ENCODE measurements at regions not wholly inside any gene's neighbourhood (a gene's known extent, or its start where the extent isn't known, plus 50 kb on each side); places are given as distances from the start of the nearest gene placed in this dataset.
"Not testable (repeated sequence)": the region's sequence is repeated elsewhere in the genome, so short reads cannot be mapped to it uniquely, and the experiment has no call there.

DNA sequence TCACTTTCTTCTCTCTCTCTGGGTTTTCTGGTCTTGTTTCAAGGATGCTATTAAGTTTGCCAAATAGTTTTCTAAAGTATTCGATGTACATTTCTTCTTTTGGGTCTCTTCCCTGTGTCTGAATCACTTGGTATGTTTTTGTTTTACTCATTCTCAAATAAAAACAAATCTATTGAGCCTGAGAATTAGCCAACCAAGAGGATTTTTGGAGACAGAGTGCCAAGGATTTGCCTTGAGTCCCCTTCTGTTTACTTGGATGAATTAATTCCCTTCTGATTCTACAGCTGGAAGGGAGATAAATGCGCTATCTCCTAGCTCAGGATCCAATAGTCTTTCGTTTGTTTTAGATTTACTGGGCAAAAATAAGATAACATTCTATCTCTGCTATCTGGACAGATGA is 255.5 kb downstream of the SYT10 start:
- no peak for DNase-seq

DNA sequence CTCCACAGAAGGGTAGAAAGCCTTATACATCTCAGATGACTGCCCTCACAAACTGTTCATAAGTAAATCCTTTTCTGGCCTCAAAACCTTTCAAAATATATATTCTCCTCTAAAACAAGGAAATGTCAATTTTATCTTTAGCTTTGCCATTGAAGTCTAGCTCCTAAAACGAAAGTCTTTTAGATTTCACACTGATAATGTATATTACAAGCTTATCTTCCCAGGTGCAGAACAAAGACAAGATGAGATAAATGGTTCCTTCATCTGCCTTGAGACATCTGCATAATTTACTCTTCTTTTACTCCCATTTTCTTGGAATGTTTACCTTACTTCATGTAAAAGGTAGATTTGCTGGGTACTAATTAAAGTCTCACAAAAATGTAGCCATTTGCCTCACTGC is 257.1 kb downstream of the SYT10 start:
- DNase-seq = no peak

DNA sequence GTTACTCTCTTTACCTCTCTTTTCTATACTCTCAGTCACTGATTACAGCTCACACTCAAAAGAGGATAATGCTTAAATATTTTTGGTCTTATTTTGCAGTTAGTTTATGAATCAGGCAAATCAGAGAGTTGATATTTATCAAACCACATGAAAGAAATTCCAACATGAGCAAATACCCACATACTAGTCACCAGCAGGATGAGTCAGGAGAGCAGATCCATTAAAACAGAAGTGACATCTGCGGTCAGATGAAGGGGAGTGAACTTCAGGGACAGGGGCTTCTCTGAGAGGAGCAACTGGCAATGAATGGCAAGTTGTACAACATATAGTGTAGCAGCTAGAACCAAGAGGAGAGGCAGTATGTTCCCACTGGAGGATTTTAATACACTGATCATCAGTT is 258.7 kb downstream of the SYT10 start:
- DNase-seq = no peak

DNA sequence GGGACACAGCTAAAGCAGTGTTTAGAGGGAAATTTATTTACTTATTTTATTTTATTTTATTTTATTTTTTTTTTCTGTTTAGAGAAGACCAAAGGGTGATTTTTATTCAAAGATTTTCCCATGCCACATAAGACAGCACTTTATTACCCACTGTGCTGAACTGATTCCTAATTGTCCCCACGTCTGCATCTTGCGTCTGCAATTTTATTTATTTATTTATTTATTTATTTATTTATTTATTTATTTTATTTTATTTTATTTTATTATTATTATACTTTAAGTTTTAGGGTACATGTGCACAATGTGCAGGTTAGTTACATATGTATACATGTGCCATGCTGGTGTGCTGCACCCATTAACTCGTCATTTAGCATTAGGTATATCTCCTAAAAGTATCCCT is 269.7 kb upstream of the PKP2 start:
- DNase-seq = not testable (repeated sequence)

DNA sequence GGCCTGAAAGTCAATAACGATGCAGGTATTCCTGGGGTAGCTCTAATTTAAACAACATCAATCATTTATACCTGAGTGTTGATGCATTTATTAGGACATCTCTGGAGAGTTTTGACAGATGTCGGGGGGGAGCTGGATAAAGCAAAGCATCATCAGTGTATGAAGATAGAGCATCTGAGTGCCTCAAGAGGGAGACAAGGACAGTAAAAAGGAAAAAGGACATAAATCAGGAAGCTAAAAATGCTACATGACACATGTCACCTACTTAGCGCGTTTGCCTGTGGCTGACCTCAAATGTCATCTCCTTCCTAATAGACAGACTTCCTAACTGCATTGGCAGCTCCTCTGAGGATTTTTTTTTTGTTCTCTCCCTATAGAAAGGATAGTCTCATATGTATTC is 259.5 kb upstream of the PKP2 start:
- no peak for DNase-seq

DNA sequence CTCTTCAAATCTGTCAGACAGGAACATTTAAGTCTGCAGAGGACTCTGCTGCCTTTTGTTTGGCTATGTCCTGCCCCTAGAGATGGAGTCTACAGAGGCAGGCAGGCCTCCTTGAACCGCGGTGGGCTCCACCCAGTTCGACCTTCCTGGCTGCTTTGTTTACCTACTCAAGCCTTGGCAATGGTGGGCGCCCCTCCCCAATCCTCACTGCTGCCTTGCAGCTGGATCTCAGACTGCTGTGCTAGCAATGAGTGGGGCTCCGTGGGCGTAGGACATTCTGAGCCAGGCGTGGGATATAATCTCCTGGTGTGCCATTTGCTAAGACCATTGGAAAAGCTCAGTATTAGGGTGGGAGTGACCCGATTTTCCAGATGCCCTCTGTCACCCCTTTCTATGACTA is 250.7 kb upstream of the PKP2 start:
- DNase-seq = not testable (repeated sequence)

DNA sequence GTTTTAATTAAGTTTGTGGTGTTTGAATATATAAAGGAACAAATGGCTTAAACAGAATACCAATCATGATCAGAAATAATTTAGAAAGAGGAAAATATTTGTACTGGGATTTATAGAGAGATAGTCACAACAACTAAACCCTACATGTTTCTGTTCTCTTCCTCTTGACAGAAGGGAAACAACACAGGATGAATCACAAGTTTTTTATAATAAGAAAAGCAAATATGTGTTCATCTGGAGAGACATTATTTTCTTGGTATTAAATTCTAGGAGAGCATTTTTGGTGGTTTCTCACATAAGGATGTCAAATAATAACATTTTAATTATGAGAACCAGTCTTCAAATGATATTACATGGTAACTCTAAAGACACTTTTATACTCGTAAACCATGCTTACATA is 232.9 kb upstream of the PKP2 start:
- DNase-seq = no peak

DNA sequence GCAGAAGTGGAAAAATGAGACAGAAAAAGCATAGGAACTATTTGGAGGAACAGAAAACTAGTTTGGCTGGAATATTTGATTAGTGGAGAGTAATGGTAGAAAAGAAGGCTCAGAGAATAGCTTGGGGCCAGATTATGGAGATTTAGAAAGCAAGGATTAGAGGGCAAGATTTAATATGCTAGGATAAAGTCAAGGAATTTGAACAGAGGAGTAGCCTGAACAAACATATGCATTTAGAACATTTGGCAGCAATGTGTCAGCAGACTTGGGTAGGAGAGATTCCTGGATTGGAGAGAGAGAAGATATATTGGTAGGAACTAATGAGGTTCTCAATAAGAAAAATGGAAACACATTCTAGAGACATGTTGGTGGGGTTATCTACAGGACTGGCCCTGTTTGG is 229.2 kb upstream of the PKP2 start:
- DNase-seq = no peak

DNA sequence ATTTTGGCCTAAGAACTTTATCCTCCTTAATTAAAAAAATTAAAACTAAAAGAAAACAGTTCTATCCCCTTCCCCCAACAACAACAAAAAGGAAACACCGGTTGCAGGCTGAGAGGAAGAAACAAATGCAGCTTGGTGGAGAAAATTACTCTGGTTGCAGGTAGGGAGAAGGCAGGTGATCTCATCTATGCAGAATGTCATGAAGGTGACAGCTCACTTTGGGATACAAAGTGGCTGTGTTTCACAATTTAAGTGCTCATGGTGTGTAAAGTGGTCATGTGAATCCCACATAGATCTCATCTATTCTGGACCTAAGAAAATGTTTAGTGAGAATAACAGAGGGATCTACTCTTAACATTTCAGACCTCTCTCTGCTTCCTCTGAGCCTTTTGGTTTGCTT is 219.7 kb upstream of the PKP2 start:
- DNase-seq = no peak

DNA sequence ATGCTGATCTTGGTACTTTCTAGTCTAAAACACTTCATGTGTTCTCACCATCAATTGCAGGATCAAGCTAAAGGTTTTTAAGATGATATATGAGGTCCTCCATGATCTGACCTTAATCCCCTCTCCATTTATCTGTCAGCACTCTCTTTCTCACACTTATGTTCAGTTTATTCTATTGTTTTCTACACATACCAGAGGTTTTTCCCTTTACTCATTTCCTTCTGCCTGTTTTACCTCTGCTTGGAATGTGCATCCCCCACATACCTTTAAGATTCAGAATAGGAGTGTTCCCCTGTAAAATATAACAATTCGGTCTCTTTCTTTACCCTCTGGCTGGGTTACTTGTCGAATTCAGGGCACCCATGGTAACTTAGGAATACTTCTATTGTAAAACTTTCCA is 219.1 kb upstream of the PKP2 start:
- no peak for DNase-seq

DNA sequence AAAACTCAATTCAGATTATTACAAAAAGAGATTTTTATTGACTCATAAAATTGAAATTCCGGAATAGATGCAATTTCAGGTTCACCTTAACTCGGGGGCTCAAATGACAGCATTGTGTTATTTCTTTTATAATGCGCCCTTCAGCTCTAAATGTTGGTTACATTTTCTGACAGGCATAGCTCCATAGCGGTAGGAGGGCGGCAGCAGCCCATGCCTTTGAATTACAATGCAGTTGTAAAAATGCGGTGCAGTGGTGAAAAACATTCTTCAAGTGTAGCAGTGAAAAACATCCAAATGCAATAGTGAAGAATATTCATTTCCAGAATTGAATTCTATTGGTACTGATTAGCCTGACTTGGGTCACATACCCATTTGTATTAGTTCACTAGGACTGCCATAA is 215.3 kb upstream of the PKP2 start:
- no peak for DNase-seq

DNA sequence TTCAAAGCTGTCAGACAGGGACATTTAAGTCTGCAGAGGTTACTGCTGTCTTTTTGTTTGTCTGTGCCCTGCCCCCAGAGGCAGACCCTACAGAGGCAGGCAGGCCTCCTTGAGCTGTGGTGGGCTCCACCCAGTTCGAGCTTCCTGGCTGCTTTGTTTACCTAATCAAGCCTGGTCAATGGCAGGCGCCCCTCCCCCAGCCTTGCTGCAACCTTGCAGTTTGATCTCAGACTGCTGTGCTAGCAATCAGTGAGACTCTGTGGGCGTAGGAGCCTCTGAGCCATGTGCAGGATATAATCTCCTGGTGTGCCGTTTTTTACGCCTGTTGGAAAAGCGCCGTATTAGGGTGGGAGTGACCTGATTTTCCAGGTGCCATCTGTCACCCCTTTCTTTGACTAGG is 211.2 kb upstream of the PKP2 start:
- DNase-seq = not testable (repeated sequence)

DNA sequence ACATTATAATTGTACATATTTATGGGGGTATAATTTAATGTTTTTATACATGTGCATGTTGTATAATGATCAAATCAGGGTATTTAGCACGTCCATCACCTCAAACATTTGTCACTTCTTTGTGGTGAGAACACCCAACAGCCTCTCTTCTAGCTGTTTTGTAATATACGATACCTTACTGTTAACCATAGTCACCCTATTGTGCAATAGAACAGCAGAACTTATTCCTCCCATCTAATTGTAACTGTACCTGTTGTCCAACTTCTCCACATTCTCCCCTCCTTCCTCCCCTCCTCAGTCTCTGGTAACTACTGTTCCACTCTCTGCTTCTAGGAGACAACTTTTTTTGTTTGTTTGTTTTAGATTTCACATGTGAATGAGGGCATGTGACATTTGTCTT is 197.0 kb upstream of the PKP2 start:
- DNase-seq = no peak

DNA sequence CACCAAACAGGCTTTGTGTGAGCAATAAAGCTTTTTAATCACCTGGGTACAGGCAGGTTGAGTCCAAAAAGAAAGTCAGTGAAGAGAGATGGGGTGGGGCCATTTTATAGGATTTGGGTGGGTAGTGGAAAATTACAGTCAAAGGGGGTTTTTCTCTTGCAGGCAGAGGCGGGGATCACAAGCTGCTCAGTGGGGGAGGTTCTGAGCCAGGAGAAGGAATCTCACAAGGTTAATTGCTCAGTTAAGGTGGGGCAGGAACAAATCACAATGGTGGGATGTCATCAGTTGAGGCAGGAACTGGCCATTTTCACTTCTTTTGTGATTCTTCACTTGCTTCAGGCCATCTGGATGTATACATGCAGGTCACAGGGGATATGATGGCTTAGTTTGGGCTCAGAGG is 191.3 kb upstream of the PKP2 start:
- not testable (repeated sequence) for DNase-seq

DNA sequence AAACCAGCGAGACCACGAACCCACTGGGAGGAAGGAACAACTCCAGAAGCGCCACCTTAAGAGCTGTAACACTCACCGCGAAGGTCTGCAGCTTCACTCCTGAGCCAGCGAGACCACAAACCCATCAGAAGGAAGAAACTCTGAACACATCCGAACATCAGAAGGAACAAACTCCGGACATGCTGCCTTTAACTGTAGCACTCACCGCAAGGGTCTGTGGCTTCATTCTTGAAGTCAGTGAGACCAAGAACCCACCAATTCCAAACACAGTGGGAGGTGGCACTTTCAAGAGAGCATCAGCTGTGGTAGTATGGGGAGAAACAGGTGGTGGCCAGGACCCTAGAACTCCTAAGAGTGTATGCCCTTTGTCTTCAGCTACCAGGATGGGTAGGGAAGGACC is 179.8 kb upstream of the PKP2 start:
- not testable (repeated sequence) for DNase-seq

DNA sequence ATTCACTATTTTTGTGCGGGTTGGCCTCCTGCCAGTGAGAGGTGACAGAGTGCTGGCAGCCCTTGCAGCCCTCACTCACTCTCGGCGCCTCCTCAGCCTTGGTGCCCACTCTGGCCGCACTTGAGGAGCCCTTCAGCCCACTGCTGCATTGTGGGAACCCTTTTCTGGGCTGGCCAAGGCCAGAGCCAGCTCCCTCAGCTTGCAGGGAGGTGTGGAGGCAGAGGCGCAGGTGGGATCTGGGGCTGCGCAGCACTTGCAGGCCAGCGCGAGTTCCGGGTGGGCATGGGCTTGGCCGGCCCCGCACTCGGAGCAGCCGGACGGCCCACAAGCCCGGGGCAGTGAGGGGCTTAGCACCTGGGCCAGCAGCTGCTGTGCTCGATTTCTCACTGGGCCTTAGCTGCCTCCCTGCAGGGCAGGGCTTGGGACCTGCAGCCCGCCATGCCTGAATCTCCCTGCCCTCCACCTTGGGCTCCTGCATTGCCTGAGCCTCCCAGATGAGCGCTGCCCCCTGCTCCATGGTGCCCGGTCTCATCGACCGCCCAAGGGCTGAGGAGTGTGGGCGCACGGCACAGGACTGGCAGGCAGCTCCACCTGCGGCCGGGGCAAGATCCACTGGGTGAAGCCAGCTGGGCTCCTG is 178.7 kb upstream of the PKP2 start:
- DNase-seq = not testable (repeated sequence)

DNA sequence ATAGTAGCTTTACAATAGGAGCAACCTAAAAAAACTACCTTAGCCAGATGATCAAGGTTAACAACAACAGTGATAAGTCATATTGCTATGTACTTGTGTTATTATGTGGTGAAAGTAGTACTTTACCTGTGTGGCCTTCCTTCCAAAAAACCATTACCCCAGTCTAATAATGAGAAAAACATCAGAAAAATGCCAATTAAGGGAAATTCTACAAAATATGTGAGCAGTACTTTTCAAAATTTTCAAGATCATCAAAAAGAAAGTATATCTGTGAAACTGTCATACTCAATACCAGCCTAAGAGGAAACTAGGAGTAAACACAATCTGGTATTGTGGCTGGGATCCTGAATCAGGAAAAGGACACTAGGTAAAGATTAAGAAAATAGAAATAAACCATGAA is 165.3 kb upstream of the PKP2 start:
- DNase-seq = no peak

DNA sequence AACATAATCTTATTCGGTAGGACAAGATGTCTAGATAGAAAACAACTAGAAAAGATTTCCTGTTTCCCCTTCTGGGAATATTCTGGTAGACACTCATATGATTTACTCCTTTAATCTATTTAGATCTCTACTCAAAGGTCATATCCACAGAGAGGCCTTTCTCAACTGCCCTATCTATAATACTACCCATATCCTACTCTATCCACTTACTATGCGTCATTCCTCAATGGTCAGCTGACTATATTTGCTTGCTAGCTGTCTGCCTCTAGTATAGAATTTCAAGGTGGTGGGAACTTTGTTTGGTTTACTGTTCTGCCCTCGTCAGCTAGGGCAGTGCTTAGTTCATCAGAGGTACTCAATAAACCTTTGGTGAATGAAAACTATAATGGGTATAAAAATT is 157.8 kb upstream of the PKP2 start:
- no peak for DNase-seq

DNA sequence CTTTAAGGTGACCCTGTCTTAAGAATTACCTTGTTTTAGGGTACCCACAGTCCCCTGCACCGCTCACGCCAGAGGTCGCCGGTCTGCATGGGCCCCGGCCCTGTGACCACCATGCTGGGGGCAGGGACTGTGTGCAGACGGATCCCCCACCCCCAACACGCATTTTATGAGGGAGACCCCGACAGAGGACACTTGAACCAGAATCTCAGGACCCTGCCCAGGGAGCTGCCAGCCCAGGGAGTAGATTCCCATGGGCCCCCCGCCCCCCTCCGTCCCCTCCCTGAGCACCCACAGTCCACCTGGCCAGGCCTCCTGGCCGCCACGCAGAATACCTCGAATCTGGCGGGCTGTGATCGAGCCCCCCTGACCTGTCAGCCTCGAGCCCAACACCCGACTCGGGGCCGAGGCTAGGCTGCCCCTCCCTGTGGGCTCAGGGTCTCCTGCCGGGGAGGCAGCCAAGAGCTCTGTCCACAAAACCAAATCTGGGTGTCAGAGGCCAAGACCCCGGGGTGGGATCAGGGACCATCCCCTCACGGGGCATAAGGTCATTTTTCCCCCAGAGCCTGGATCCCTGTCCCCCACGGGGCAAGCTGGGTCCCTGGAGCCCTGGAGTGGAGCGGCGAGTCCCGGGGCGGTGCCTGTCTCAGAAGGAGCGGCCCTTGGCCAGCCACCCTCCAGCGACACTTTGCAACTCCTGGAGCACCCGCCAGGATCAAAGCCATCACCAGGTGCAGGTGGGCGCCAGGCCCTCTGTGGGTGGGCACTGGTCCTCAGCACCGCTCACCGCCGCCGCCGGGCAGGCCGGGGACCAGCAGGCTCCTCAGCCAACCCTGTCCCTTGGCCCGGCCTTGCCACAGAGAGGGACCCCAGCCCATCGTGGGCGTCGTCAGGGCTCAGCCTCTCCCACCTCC is 155.8 kb upstream of the PKP2 start:
- no peak for DNase-seq

DNA sequence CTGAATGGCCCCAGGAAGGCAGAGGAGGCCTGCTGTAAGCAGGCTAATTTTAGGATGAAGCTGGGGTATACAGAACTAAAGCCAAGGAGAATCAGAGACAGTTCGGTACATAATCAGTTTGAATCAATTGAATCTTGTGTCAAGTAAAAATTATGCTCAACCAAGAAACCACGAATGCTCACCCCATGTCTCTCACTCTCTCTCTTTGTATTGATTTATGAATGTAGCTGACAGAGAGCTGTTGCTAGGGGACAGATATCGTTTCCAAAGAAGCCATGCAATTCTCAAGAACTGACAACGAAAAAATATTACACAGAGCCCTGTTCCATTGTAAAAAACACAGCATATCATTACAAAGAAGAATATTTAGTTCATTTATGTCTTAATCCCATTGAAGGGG is 151.1 kb upstream of the PKP2 start:
- DNase-seq = no peak

DNA sequence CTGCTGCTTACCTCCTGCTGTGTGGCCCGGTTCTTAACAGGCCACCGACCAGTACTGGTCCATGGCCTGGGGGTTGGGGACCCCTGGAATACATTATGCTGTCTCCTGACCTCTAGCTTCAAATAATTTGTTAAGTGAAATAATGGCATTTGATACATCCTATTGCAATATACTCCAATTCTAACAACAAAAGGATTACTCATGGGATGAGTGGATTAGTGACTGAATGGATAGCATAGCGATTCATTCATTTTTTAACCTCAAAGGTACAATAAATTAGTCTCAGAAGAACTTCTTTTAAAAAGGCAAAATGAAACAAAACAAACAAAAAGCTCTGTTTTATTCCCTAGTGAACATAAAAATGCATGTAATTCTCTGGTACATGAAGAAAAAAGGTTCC is 147.9 kb upstream of the PKP2 start:
- DNase-seq = no peak

DNA sequence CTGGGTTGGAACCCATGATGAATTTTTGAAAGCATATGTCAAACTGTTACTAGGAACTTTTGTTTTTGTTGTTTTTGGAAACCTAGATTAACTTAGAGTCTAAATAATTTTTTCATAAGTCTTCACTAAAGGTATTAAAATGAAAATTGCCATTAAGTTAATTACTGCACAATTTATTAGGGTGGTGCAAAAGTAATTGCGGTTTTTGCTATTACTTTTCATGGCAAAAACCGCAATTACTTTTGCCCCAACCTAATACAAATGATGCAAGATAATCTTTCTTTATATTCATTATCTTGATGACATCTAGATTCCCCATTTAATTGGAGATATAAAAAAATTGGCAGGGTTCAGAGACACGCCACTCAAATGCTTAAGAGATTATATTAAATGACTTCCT is 145.0 kb upstream of the PKP2 start:
- no peak for DNase-seq

DNA sequence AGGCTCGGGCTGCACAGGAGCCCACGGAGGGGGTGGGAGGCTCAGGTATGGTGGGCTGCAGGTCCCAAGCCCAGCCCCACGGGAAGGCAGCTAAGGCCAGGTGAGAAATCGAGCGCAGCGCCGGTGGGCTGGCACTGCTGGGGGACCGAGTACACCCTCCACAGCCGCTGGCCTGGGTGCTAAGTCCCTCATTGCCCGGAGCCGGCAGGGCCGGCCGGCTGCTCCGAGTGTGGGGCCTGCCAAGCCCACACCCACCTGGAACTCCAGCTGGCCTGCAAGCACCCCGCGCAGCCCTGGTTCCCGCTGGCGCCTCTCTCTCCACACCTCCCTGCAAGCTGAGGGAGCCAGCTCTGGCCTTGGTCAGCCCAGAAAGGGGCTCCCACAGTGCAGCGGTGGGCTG is 137.4 kb upstream of the PKP2 start:
- DNase-seq = not testable (repeated sequence)

DNA sequence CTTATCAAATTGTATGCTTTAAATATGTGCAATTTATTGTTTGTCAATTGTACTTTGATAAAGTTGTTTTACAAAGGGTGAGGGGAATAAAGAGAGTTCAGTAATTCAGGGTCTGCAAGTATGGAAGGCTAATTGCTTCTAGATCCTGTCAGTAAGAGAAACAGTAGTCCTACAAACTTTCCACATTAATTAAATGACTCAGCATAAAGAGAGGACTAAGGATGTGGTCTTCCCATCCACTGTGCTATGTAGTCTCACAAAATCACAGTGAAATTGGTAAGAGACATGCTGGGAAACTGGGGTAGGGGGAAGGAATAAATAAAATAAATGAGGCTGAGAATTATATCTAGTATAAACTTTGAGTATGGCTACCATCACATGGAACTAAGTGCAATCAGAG is 130.2 kb upstream of the PKP2 start:
- no peak for DNase-seq

DNA sequence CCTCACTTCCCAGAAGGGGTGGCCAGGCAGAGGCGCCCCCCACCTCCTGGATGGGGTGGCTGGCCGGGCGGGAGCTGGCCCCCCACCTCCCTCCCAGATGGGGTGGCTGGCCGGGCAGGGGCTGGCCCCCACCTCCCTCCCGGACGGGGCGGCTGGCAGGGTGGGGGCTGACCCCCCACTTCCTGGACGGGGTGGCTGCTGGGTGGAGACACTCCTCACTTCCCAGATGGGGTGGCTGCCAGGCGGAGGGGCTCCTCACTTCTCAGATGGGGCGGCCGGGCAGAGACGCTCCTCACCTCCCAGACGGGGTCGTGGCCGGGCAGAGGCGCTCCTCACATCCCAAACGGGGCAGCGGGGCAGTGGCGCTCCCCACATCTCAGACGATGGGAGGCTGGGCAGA is 126.1 kb upstream of the PKP2 start:
- not testable (repeated sequence) for DNase-seq

Measured in COR-L47 (cell line).